NCI-H2081 treated with DMSO at 0.1 percent for 48 hours (cell line): ENCODE measurements at regions not wholly inside any gene's neighbourhood (a gene's known extent, or its start where the extent isn't known, plus 50 kb on each side); places are given as distances from the start of the nearest gene placed in this dataset.

ENCODE experiments used
- DNase-seq: peaks from one replicate; lab custom pipeline; 2025; lab: John Stamatoyannopoulos, UW

DNA sequence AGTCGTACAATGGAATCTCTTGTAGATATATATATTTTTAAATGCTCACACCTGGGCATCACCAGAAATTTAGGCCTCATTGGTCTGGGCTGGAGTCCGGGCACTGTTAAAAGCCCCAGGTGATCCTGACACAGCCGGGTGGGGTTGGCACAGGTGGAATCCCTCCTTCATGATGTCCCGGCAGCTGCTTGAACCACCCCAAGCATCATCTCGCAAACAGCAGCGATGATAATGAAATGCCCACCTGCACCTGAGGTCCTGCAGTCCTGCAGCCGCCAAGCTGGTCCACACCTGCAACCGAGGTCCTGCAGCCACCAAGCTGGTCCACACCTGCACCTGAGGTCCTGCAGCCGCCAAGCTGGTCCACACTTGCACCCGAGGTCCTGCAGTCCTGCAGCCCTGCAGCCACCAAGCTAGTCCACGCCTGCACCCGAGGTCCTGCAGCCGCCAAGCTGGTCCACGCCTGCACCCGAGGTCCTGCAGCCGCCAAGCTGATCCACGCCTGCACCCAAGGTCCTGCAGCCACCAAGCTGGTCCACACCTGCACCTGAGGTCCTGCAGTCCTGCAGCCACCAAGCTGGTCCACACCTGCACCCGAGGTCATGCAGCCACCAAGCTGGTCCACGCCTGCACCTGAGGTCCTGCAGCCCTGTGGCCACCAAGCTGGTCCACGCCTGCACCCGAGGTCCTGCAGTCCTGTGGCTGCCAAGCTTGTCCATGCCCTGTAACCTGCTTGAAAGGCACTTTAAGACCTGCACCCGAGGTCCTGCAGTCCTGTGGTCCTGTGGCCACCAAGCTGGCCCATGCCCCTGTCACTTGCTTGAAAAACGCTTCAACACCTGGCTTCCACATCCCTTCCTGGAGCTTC is 261.2 kb downstream of the DLL1 start:
- DNase-seq, result no peak

DNA sequence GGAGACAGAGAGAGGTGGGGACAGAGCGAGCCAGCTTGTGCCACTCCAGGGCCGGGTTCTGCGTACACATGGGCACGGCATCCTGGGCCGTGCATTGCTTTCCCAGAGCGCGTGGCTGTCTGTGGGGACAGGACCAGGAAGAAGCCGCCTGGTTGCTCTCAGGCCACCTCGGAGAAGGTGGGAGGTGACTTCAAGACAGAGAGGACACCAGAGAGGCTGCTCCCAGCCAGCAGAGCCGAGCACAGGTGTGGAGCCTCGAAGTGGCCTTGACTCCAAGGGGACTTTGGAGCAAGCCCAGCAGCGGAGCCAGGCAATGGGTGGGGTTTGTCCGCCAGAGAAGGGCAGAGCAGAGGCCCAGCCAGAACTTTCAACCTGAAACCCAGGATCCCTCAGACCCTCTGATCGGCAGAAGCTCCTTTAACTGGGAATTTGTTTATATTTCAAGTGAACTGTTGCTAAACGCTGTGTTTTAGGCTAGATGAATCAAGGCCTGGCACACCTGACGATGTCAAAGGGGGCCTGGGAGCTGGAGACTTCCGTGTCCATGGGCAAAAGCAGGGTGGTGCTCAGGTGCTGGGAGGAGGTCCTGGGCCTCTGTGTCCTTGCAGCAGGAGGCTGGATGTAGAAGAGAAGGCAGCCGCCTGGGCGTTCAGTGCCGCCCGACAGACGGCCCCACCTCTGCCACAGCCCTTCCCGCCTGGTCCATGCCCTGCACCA is 262.1 kb downstream of the DLL1 start:
- DNase-seq, result no peak

DNA sequence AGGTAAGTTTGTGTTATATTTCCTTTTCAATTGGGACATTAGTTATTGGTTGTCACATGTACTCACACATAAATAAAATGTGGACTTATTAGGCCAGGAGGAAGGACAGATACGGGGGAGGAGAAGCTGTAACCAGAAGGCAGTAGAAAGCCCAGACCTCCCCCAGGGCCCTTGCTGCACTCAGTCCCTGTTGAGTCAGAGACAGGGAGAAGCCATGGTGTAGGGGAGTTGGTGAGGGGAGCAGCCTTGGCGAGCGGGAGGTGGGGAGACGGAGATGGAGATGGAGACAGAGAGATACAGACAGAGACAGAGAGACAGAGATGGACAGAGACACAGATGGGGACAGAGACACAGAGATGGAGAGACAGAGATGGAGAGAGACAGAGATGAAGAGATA is 263.2 kb downstream of the DLL1 start:
- DNase-seq, result no peak

- no peak for DNase-seq
These were observed 263.9 kb downstream of the DLL1 start for GRCh38 chr6:170026751-170027646.

GRCh38 chr6:170025935-170026750 is 264.7 kb downstream of the DLL1 start:
- DNase-seq, result peak; percentile 50

DNA sequence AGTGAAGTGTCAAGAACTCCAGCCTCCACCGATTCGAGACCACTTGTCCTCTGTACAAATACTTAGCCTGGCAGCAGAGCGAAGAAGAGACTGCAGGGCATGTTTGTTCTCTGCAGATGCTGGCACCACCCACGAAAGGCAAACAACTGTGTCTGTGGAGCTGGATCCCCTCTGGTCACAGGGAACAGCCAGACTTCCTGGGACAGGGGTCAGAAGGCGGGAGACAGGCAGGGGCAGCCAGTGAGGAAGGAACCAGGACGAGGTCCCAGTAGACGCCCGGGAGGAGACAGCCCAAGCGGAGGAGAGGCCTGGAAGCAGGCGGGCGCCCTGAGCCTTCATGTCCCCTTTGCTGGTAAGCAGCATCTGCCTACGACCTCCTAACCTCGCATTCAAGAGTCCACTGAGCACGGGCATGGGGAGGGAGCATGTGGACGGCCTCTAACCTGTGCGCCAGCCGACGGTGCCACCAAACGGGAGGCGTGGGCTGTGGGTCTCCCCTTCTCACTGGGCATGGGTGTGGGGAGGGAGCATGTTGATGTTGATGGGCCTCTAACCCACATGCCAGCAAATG is 265.5 kb downstream of the DLL1 start:
- DNase-seq, result no peak

DNA sequence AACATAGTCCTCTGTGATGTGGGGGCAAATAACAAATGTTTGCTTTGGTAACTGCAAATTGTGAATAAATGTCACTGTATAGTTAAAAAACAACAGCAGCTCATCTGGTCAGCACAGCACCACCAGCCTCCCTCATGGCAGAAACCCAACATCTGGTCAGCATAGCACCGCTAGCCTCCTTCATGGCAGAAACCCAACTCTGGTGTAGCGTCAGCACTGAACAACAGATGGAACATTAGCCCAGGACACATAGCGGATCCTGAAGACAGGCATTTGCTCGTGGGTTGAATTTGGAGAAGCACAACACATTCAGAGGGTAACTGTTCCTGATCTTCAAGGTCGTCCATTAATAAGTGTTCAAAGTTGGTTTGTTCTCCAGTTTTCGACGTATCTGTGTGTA is 265.9 kb downstream of the DLL1 start:
- no peak for DNase-seq

- no peak for DNase-seq
These were observed 267.0 kb downstream of the DLL1 start for GRCh38 chr6:170023620-170024521.

DNA sequence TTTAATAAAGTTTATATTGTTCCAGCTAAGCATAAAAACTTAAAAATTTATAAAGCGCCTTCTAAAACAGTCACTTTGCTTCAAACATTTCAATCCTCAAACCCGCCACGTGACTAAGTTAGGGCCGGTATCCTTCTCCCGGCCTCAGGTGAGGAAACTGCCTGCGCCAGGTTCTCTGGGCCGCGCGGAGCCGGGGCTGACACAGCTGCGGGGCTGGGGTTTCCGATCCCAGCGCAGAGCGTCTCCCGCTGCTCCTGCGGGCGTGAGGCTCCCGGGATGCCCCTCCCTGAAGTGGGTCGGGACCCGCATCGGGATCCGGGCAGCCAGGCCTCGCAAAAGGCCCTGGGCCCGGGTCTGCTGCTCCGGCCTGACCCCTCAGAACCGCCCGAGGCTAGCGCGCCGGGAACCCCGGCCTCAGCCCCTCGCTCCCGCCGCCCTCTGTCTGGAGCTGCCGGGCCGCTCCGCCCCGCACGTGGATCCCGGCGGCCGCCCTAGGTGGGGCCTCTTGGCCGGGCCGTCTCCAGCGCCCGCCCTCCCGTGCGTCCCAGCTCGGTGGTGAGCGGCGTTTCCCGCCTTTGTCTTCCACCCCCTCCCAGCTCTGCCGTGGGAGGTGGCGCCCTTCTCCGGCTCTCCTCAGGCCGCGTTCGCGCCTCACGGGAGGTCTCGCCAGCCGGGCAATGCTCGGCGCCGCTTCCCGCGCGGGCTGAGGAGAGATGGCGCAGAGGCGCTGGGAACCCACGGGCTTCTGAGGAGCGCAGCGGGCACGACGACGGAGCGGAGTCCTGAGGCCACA is 267.9 kb downstream of the DLL1 start:
- DNase-seq, result no peak

DNA sequence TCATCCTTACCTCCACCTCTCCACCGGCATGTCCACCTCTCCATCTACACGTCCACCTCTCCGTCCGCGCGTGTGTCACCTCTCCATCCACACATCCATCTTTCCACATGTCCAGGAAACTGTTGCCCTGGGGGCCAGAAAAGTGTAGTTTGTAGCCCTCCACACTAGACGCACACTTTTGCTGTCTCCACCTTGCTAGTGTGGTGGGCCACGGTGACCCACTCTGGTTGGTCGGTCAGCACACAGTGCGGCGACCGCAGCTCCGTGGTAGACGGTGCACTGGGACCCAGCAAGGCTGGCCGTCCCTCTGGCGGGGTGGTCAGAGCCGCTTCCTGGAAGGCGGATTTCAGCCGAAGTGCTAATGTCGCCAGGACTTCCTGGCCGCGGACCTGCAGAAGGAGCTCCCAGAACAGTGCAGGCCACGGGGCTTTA is 268.6 kb downstream of the DLL1 start:
- DNase-seq, result no peak

- DNase-seq, result no peak
These were observed 269.3 kb downstream of the DLL1 start for GRCh38 chr6:170021579-170021978.

DNA sequence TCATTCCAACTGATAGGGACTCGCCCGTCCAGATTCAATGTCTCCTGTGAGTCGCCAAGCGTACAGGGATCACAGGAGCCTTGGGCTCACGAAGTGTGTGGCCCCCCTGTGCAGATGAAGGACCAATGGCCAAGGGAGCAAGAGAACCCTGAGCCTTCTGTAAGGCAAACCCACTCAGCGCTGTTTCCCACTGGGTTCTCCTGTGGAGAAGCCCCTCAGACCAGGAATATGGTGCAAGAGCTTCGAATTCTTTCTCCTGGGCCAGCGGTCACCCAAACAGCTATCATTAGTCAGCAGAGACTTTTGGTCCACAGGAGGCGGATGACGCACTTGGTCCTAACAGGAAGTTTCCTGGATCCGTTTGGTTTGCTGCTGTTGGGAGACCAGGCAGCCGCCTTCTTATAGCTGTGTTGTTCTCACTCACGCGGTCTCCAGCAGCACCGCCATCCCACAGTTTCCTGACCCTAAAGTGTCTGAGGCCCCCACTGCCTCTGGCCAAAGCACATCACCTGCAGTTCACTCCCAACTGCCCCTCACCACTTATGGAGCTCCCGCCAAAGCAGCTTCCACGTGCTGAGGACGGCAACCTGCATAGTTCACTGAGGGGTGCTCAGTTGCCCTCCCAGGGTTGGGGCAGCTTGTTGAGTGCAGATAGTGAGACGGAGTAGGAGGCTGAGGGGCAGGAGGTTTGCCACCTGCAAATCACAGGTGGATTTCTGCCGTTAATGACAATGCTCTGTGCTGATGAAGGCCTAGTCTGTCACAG is 268.6 kb downstream of the ERMARD start:
- DNase-seq, result no peak

GRCh38 chr6:170018936-170019817 is 267.8 kb downstream of the ERMARD start:
- DNase-seq, result no peak

GRCh38 chr6:170018422-170018935 is 267.1 kb downstream of the ERMARD start:
- no peak for DNase-seq

- no peak for DNase-seq
These were observed 266.3 kb downstream of the ERMARD start for GRCh38 chr6:170017603-170018320.

DNA sequence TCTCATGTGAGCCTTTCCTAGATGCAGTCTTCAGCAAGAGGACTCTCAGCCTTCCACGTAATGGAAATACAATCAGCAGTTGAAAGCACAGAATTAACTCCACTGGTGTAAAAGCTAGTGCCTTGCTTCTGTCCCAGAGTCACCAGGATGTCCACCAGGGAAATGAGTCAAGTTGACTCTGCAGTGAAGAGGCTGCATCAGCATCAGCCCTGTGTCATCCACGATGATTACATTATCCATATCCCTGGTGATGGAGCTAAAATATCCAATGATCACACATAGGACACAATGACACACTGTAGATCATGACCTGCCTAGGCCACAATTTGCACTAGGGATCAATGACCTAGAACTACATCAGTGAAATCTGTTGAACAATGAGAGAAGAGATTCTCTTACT is 262.4 kb downstream of the ERMARD start:
- no peak for DNase-seq

DNA sequence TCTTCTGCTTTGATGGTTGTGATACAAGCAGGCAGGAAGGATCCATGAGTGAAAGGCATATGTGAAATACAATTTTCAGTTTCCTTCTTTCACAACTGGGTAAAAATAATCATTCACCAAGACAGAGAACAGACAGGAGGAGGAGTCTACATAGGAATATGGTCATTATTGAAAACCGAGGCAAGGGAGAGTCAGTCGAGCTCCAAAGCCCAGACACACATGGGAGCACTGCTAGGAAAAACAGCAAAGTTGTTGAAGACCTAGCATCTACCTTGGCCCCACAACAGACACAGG is 260.6 kb downstream of the ERMARD start:
- DNase-seq, result no peak
